SK-N-SH (cell line): ENCODE measurements at regions not wholly inside any gene's neighbourhood (a gene's known extent, or its start where the extent isn't known, plus 50 kb on each side); places are given as distances from the start of the nearest gene placed in this dataset.

Experiments
- CTCF ChIA-PET: fragments of 300-600, 350-600 bp; formaldehyde crosslinking; extraction: SDS; loops from one replicate; lab custom pipeline; 2021; lab: Yijun Ruan, JAX
- POLR2A ChIA-PET: fragments of 350-600 bp; sonication (Branson Sonifier 250); formaldehyde crosslinking; extraction: SDS; loops from one replicate; lab custom pipeline; 2020; ENCODE audit warnings: antibody characterized with exemption, inconsistent platforms; lab: Yijun Ruan, JAX
- DNase-seq: peaks from one replicate; pipeline ENCODE4 v3.0.0; 2012
- H2AFZ ChIP-seq: fragments of 200-600 bp; sonication (generic); 2 replicates; pipeline ENCODE4 v1.8.1; 2016; ENCODE audit warnings: antibody characterized with exemption, mild to moderate bottlenecking, low read depth
- H3F3A ChIP-seq: fragments of 200-600 bp; sonication (generic); replicated peaks from 2 replicates; pipeline ENCODE3; 2016; ENCODE audit warnings: antibody characterized with exemption, mild to moderate bottlenecking; ENCODE audit not compliant: insufficient read depth
- H3K27ac ChIP-seq, 2 experiments: fragments of 200-500 bp in 1 of 2; fragments of 200-600 bp in 1 of 2; sonication (Bioruptor generic) in 1 of 2; sonication (generic), shearing (Covaris generic) in 1 of 2; 2 replicates each; pipeline versions ENCODE4 v1.5.1 to v1.6.1; 2014 to 2016; ENCODE audit warnings: low read depth in 2 of 2, inconsistent platforms in 1 of 2, low read length in 1 of 2, mild to moderate bottlenecking in 1 of 2, mixed read lengths in 1 of 2
- H3K27me3 ChIP-seq: fragments of 200-600 bp; sonication (generic), shearing (Covaris generic); 2 replicates; pipeline ENCODE4 v1.6.1; 2016; ENCODE audit warnings: mixed run types; ENCODE audit not compliant: insufficient read depth
- H3K36me3 ChIP-seq, 2 experiments: fragments of 200-500 bp in 1 of 2; fragments of 200-600 bp in 1 of 2; sonication (Bioruptor generic) in 1 of 2; sonication (generic) in 1 of 2; replicated peaks in 1 of 2; 2 replicates each; pipeline versions ENCODE3 to v1.5.1; 2014 to 2016; ENCODE audit warnings: low read length in 1 of 2, mild to moderate bottlenecking in 1 of 2; ENCODE audit not compliant: insufficient read depth in 2 of 2, control insufficient read depth in 1 of 2
- H3K4me1 ChIP-seq, 2 experiments: fragments of 200-500 bp in 1 of 2; fragments of 200-600 bp in 1 of 2; sonication (Bioruptor generic) in 1 of 2; sonication (generic), shearing (Covaris generic) in 1 of 2; 2 replicates each; pipeline versions ENCODE4 v1.5.1 to v1.6.1; 2014 to 2016; ENCODE audit warnings: low read depth in 1 of 2, low read length in 1 of 2, mixed run types in 1 of 2; ENCODE audit not compliant: insufficient read depth in 2 of 2, control insufficient read depth in 1 of 2
- H3K4me2 ChIP-seq: fragments of 200-600 bp; sonication (generic), shearing (Covaris generic); 2 replicates; pipeline ENCODE4 v1.6.1; 2017; ENCODE audit warnings: mixed run types
- H3K4me3 ChIP-seq, 2 experiments: fragments of 200-500 bp in 1 of 2; fragments of 200-600 bp in 1 of 2; sonication (Bioruptor generic) in 1 of 2; sonication (generic), shearing (Covaris generic) in 1 of 2; 2 replicates each; pipeline versions ENCODE4 v1.5.1 to v1.8.1; 2014 to 2016; ENCODE audit warnings: low read depth in 2 of 2, inconsistent platforms in 1 of 2, low read length in 1 of 2, mild to moderate bottlenecking in 1 of 2, mixed read lengths in 1 of 2, moderate library complexity in 1 of 2
- H3K79me2 ChIP-seq: fragments of 200-600 bp; sonication (generic); 2 replicates; pipeline ENCODE4 v1.8.1; 2017; ENCODE audit warnings: mild to moderate bottlenecking; ENCODE audit not compliant: insufficient read depth
- H3K9ac ChIP-seq: fragments of 200-600 bp; sonication (generic); 2 replicates; pipeline ENCODE4 v1.6.1; 2017; ENCODE audit warnings: mixed run types
- H3K9me2 ChIP-seq: fragments of 200-600 bp; sonication (generic); 2 replicates; pipeline ENCODE4 v1.6.1; 2017; ENCODE audit warnings: mixed run types
- H3K9me3 ChIP-seq: fragments of 200-600 bp; sonication (generic); 2 replicates; pipeline ENCODE4 v1.6.1; 2017; ENCODE audit warnings: mixed run types, mild to moderate bottlenecking, moderate library complexity
- H4K20me1 ChIP-seq: fragments of 200-600 bp; sonication (generic); 2 replicates; pipeline ENCODE4 v1.6.1; 2017; ENCODE audit warnings: mild to moderate bottlenecking, mixed run types; ENCODE audit not compliant: insufficient read depth
- CTCF ChIP-seq: fragments of 200-600 bp; sonication (generic); IDR thresholded peaks from 2 replicates; pipeline ENCODE4 v1.6.1; 2017; ENCODE audit warnings: antibody characterized with exemption, mild to moderate bottlenecking, moderate library complexity
- EP300 ChIP-seq, 2 experiments: IDR thresholded peaks; 2 replicates each; pipeline versions ENCODE4 v1.4.0 to v1.6.1; 2012; ENCODE audit warnings: borderline replicate concordance in 1 of 2, low read depth in 1 of 2, low read length in 1 of 2
- EZH2phosphoT487 ChIP-seq: fragments of 200-600 bp; sonication (generic); IDR thresholded peaks from 2 replicates; pipeline ENCODE4 v1.6.1; 2017; ENCODE audit warnings: low read depth, mixed run types, mild to moderate bottlenecking, antibody characterized with exemption, moderate library complexity, borderline replicate concordance
- FOXM1 ChIP-seq: IDR thresholded peaks from 2 replicates; pipeline ENCODE4 v1.4.0; 2012; ENCODE audit warnings: low read depth, mild to moderate bottlenecking
- GABPA ChIP-seq: IDR thresholded peaks from 2 replicates; pipeline ENCODE4 v1.4.0; 2012; ENCODE audit warnings: low read depth, mild to moderate bottlenecking
- GATA2 ChIP-seq: sonication (generic); formaldehyde crosslinking; IDR thresholded peaks from 2 replicates; pipeline ENCODE4 v1.5.0; 2020; ENCODE audit warnings: mild to moderate bottlenecking, missing genetic modification reagents
- JUND ChIP-seq: IDR thresholded peaks from 2 replicates; pipeline ENCODE4 v1.4.0; 2012
- MAX ChIP-seq: IDR thresholded peaks from 2 replicates; pipeline ENCODE4 v1.4.0; 2012; ENCODE audit warnings: low read depth
- MEF2A ChIP-seq: IDR thresholded peaks from 2 replicates; pipeline ENCODE4 v1.4.0; 2012; ENCODE audit warnings: low read depth, borderline replicate concordance
- PBX3 ChIP-seq: IDR thresholded peaks from 2 replicates; pipeline ENCODE4; 2012
- POLR2AphosphoS5 ChIP-seq: IDR thresholded peaks from 2 replicates; pipeline ENCODE4 v1.6.1; 2012; ENCODE audit warnings: low read depth, low read length
- RAD21 ChIP-seq: IDR thresholded peaks from 2 replicates; pipeline ENCODE4 v1.6.1; 2012; ENCODE audit warnings: mild to moderate bottlenecking, low read length
- RFX5 ChIP-seq: IDR thresholded peaks from 2 replicates; pipeline ENCODE4 v1.6.1; 2012; ENCODE audit warnings: mild to moderate bottlenecking, improper control_type of control experiment, low read length
- RXRA ChIP-seq: IDR thresholded peaks from 2 replicates; pipeline ENCODE4 v1.4.0; 2012; ENCODE audit warnings: low read depth, mild to moderate bottlenecking, borderline replicate concordance
- SIN3A ChIP-seq: IDR thresholded peaks from 2 replicates; pipeline ENCODE4 v1.6.1; 2012; ENCODE audit warnings: low read depth, mild to moderate bottlenecking, low read length, moderate library complexity, borderline replicate concordance
- SMC3 ChIP-seq: IDR thresholded peaks from 2 replicates; pipeline ENCODE4 v1.6.1; 2012; ENCODE audit warnings: low read depth, low read length, improper control_type of control experiment
- TCF12 ChIP-seq: IDR thresholded peaks from 2 replicates; pipeline ENCODE4 v1.4.0; 2012
- TEAD4 ChIP-seq: IDR thresholded peaks from 2 replicates; pipeline ENCODE4 v1.4.0; 2012; ENCODE audit warnings: mild to moderate bottlenecking, borderline replicate concordance; ENCODE audit not compliant: insufficient read depth
- USF1 ChIP-seq: IDR thresholded peaks from 2 replicates; pipeline ENCODE4 v1.4.0; 2012; ENCODE audit warnings: low read depth, borderline replicate concordance
- YY1 ChIP-seq: IDR thresholded peaks from 2 replicates; pipeline ENCODE4 v1.4.0; 2012; ENCODE audit warnings: low read depth, mild to moderate bottlenecking
- WGBS: methylation state at CpG from one replicate; pipeline ENCODE4 v1.1.6; 2017; ENCODE audit warnings: low lambda C conversion rate; 5-methylcytosine and 5-hydroxymethylcytosine counted together

GRCh38 chr7:118132764-118133163 is 51.2 kb upstream of the LSM8 start:
- Histone ChIP-seq H3K4me2 (no peak overlapping the region), H3K27me3 (no peaks in the 10 kb centered on the region), H3F3A (no peaks in the 10 kb centered on the region), H3K4me3 (no peak overlapping the region), H3K79me2 (no peaks in the 10 kb centered on the region), H3K36me3 (no peaks in the 10 kb centered on the region), H3K27ac (no peak overlapping the region), H3K9ac (no peak overlapping the region), H2AFZ (no peak overlapping the region), H3K4me1 (no peaks in the 10 kb centered on the region), H3K9me3 (no peaks in the 10 kb centered on the region), H4K20me1 (no peaks in the 10 kb centered on the region), H3K9me2 (no peaks in the 10 kb centered on the region)
- CTCF ChIA-PET = interaction anchor here (0.6 to 0.9 kb wide), 2 partner anchors 21 to 209 kb away, joined by 3 read pairs; no protein-coding TSS in a partner anchor
- no peak for DNase-seq
- no peak for TF ChIP-seq RAD21
- TF ChIP-seq FOXM1 = no peak
- no peak for TF ChIP-seq GATA2 (CRISPR knock-in tag)
- no peak for TF ChIP-seq MAX
- TF ChIP-seq SMC3 = no peak
- no peak for TF ChIP-seq TCF12
- no peak for TF ChIP-seq YY1
- no peak for TF ChIP-seq EZH2phosphoT487
- TF ChIP-seq CTCF = no peak
- TF ChIP-seq EP300 (IDR thresholded peaks at IDR 0.05; ENCODE audit: borderline replicate concordance in 1 of 2, low read depth in 1 of 2, low read length in 1 of 2) = no peak
- TF ChIP-seq MEF2A = no peak
- no peak for TF ChIP-seq RFX5
- no peak for TF ChIP-seq PBX3
- TF ChIP-seq USF1 = no peak
- no peak for TF ChIP-seq RXRA
- TF ChIP-seq JUND = no peak
- no peak for TF ChIP-seq GABPA
- no peak for TF ChIP-seq SIN3A
- TF ChIP-seq POLR2AphosphoS5 = no peak
- TF ChIP-seq TEAD4 = no peak
- under 1% methylated on average over 2 of the region's 2 CpGs for WGBS
- POLR2A ChIA-PET = no interaction called here
